DMS79 (cell line): ENCODE measurements at regions not wholly inside any gene's neighbourhood (a gene's known extent, or its start where the extent isn't known, plus 50 kb on each side); places are given as distances from the start of the nearest gene placed in this dataset.

Experiments used
- DNase-seq: peaks from one replicate; lab custom pipeline; 2025; lab: John Stamatoyannopoulos, UW

DNA sequence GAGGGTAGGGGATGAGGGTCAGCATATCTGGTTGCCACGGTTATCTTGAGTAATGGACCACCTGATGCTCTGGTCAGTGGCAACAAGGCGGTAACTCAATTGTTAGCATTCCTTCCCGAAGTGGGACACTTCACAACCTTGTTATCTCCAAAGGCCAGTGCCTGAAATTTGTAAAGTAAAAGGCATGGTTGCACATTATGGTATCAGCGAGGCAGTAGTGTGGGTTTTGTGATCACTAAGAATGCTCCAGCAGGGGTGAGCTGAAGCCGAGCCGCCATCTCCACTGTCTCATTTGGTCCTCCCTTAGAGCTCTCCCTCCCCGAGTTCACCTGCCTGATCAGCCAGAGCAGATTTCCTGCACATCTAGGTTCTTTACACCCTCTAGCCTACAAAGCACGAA is 50.5 kb upstream of the LGALSL start:
- DNase-seq, result no peak

DNA sequence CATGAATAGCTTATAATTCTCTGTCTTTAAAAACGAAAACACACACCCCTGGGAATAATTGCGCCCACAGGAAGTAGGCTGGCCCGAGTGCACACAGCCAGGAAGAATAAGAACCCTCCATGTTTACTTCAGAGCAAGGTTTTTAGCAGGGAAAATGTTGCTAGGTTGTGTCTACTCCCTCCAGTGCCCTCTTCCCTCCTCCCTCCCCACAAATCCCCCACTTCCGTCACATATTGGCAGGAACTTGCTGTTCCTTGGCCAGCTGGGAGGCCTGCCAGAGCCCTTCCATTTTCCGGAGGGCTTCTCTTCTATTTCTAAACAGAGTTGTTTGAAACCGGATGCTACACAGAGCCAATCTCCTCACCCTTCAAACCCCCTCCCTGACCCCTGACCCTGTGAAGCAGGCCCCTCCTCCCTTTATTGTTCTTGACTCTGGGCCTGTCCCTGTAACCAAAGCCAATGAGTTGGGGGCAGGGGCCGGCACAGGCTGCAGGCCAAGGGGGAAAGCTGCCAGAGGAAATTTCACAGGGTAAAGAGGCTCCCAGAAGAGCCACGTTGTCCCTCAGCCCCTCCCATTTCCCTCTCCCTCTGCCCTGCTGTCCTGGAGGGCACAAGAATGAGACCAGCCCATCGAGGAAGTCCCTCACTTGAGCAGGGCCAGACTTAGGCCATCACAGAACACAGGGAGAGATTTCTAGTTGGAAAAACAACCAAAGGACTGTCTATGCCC is 49.8 kb upstream of the LGALSL start:
- DNase-seq, result peak; percentile 65
